Liver (tissue), 8 donors: ENCODE measurements at regions not wholly inside any gene's neighbourhood (a gene's known extent, or its start where the extent isn't known, plus 50 kb on each side); places are given as distances from the start of the nearest gene placed in this dataset.

Experiments used
- DNase-seq: peaks from one replicate; pipeline ENCODE4 v3.0.0-alpha.2; 2017; ENCODE audit warnings: low spot score
- H3K27ac ChIP-seq, 2 donors: one replicate each; pipeline ENCODE4 v1.7.0; 2013; ENCODE audit warnings: inconsistent platforms in 2 of 2, low read length in 2 of 2, control low read depth in 1 of 2, low read depth in 1 of 2, mild to moderate bottlenecking in 1 of 2
- H3K27me3 ChIP-seq, 4 donors: one replicate each; pipeline versions ENCODE4 v1.6.1 to v1.7.0; 2013; ENCODE audit warnings: low read length in 3 of 4, inconsistent platforms in 1 of 4, mild to moderate bottlenecking in 1 of 4, moderate library complexity in 1 of 4; ENCODE audit not compliant: control insufficient read depth in 4 of 4, insufficient read depth in 4 of 4
- H3K36me3 ChIP-seq, 4 donors: one replicate each; pipeline versions ENCODE4 v1.6.1 to v1.7.0; 2013; ENCODE audit warnings: low read length in 3 of 4, mild to moderate bottlenecking in 3 of 4, low read depth in 1 of 4, moderate library complexity in 1 of 4; ENCODE audit not compliant: control insufficient read depth in 4 of 4, insufficient read depth in 3 of 4
- H3K4me1 ChIP-seq, 4 donors: one replicate each; pipeline versions ENCODE4 v1.6.1 to v1.7.0; 2013; ENCODE audit warnings: low read length in 3 of 4, mild to moderate bottlenecking in 3 of 4, moderate library complexity in 1 of 4; ENCODE audit not compliant: control insufficient read depth in 4 of 4, insufficient read depth in 4 of 4
- H3K4me3 ChIP-seq, 3 donors: one replicate each; pipeline versions ENCODE4 v1.6.1 to v1.7.0; 2013; ENCODE audit warnings: low read length in 3 of 3, control low read depth in 1 of 3, low read depth in 1 of 3, mild to moderate bottlenecking in 1 of 3
- H3K9ac ChIP-seq, 2 donors: one replicate each; pipeline ENCODE4 v1.7.0; 2013; ENCODE audit warnings: low read length in 2 of 2, mild to moderate bottlenecking in 2 of 2, moderate library complexity in 2 of 2, control low read depth in 1 of 2, low read depth in 1 of 2
- H3K9me3 ChIP-seq, 4 donors: one replicate each; pipeline versions ENCODE4 v1.6.1 to v1.7.0; 2013; ENCODE audit warnings: low read length in 3 of 4; ENCODE audit not compliant: control insufficient read depth in 4 of 4
- EGR1 ChIP-seq, 2 donors: IDR thresholded peaks; 2 replicates each; pipeline ENCODE4 v1.6.1; 2016 to 2018; ENCODE audit warnings: antibody characterized with exemption in 2 of 2, low read depth in 2 of 2
- FOXA1 ChIP-seq: IDR thresholded peaks from 2 replicates; pipeline ENCODE4 v1.6.1; 2016; ENCODE audit warnings: antibody characterized with exemption
- FOXA2 ChIP-seq: IDR thresholded peaks from 2 replicates; pipeline ENCODE4 v1.6.1; 2016; ENCODE audit warnings: antibody characterized with exemption
- GABPA ChIP-seq, 2 donors: IDR thresholded peaks in 1 of 2; conservative IDR thresholded peaks in 1 of 2; 2 replicates each; pipeline ENCODE4 v1.6.1; 2016; ENCODE audit warnings: antibody characterized with exemption in 2 of 2, mild to moderate bottlenecking in 1 of 2, moderate library complexity in 1 of 2
- HNF4A ChIP-seq, 2 donors: conservative IDR thresholded peaks; 2 replicates each; pipeline ENCODE4 v1.6.1; 2016; ENCODE audit warnings: antibody characterized with exemption in 2 of 2, mild to moderate bottlenecking in 2 of 2
- HNF4G ChIP-seq: IDR thresholded peaks from 2 replicates; pipeline ENCODE4 v1.6.1; 2016; ENCODE audit warnings: antibody characterized with exemption
- JUND ChIP-seq, 2 donors: IDR thresholded peaks; 2 replicates each; pipeline ENCODE4 v1.6.1; 2016; ENCODE audit warnings: antibody characterized with exemption in 2 of 2
- NR2F2 ChIP-seq: IDR thresholded peaks from 2 replicates; pipeline ENCODE4 v1.6.1; 2016; ENCODE audit warnings: antibody characterized with exemption
- RAD21 ChIP-seq, 2 donors: IDR thresholded peaks; 2 replicates each; pipeline ENCODE4 v1.6.1; 2016; ENCODE audit warnings: antibody characterized with exemption in 2 of 2, mild to moderate bottlenecking in 2 of 2
- RXRA ChIP-seq, 2 donors: IDR thresholded peaks; 2 replicates each; pipeline ENCODE4 v1.6.1; 2017 to 2018; ENCODE audit warnings: antibody characterized with exemption in 2 of 2, mild to moderate bottlenecking in 1 of 2
- SP1 ChIP-seq: IDR thresholded peaks from 2 replicates; pipeline ENCODE4 v1.6.1; 2018; ENCODE audit warnings: antibody characterized with exemption, mild to moderate bottlenecking
- TAF1 ChIP-seq: conservative IDR thresholded peaks from 2 replicates; pipeline ENCODE4 v1.6.1; 2016; ENCODE audit warnings: antibody characterized with exemption, mild to moderate bottlenecking
- YY1 ChIP-seq: IDR thresholded peaks from 2 replicates; pipeline ENCODE4 v1.6.1; 2016; ENCODE audit warnings: antibody characterized with exemption, mild to moderate bottlenecking
- WGBS: extraction: QIAGEN DNeasy Blood & Tissue Kit; methylation state at CpG from one replicate; pipeline ENCODE4 v1.1.7; 2013; 5-methylcytosine and 5-hydroxymethylcytosine counted together
- TF ChIP-seq, protein P1 (sequence below): IDR thresholded peaks from 2 replicates; pipeline ENCODE4 v1.6.1; 2016; ENCODE audit warnings: antibody characterized with exemption
- TF ChIP-seq, protein P2 (sequence below): IDR thresholded peaks from 2 replicates; pipeline ENCODE4 v1.6.1; 2016; ENCODE audit warnings: antibody characterized with exemption
- TF ChIP-seq, protein P3 (sequence below): IDR thresholded peaks from 2 replicates; pipeline ENCODE4 v1.6.1; 2016; ENCODE audit warnings: antibody characterized with exemption
- TF ChIP-seq, protein P4 (sequence below): IDR thresholded peaks from 2 replicates; pipeline ENCODE4 v1.6.1; 2016; ENCODE audit warnings: antibody characterized with exemption, mild to moderate bottlenecking
- TF ChIP-seq, protein P5 (sequence below): fragments of 150-350 bp; IDR thresholded peaks from 2 replicates; pipeline ENCODE4 v1.5.1; 2017; ENCODE audit warnings: improper control_type of control experiment, low read depth, low read length; ENCODE audit not compliant: missing input control
- donor health status: healthy.
- donor health status: healthy.
- donor health status: healthy.
- donor health status: healthy.
- donor health status: healthy.

DNA sequence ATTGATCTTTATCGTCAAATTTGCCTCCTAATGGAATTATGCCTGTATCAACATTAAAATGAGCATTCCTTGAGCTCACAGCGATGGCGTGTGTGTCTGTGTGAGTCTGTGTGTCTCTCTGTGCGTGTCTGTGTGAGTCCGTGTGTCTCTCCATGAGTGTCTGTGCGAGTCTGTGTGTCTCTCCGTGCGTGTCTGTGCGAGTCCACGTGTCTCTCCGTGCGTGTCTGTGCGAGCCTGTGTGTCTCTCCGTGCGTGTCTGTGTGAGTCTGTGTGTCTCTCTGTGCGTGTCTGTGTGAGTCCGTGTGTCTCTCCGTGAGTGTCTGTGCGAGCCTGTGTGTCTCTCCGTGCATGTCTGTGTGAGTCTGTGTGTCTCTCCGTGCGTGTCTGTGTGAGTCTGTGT is 326.5 kb upstream of the B3GAT1 start:
- Histone ChIP-seq H3K27ac (no peak overlapping the region), H3K4me1 (peaks cover 0 to 8% (median under 1%) of the 10 kb centered on the region in 4 donors), H3K27me3 (no peaks in the 10 kb centered on the region), H3K4me3 (no peak overlapping the region), H3K36me3 (no peaks in the 10 kb centered on the region), H3K9ac (no peak overlapping the region), H3K9me3 (no peaks in the 10 kb centered on the region)
- no peak for DNase-seq
- TF ChIP-seq, protein P1, sequence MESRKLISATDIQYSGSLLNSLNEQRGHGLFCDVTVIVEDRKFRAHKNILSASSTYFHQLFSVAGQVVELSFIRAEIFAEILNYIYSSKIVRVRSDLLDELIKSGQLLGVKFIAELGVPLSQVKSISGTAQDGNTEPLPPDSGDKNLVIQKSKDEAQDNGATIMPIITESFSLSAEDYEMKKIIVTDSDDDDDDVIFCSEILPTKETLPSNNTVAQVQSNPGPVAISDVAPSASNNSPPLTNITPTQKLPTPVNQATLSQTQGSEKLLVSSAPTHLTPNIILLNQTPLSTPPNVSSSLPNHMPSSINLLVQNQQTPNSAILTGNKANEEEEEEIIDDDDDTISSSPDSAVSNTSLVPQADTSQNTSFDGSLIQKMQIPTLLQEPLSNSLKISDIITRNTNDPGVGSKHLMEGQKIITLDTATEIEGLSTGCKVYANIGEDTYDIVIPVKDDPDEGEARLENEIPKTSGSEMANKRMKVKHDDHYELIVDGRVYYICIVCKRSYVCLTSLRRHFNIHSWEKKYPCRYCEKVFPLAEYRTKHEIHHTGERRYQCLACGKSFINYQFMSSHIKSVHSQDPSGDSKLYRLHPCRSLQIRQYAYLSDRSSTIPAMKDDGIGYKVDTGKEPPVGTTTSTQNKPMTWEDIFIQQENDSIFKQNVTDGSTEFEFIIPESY = no peak
- TF ChIP-seq RAD21 (IDR thresholded peaks at IDR 0.05) (no peak), HNF4A (conservative IDR thresholded peaks at IDR 0.05) (no peak), FOXA2 (no peak), FOXA1 (no peak), SP1 (no peak), GABPA (IDR thresholded peaks at IDR 0.05 in 1 of 2, conservative IDR thresholded peaks at IDR 0.05 in 1 of 2) (no peak), EGR1 (IDR thresholded peaks at IDR 0.05; ENCODE audit: low read depth in 2 of 2) (no peak), YY1 (no peak), NR2F2 (no peak), JUND (IDR thresholded peaks at IDR 0.05) (no peak), RXRA (IDR thresholded peaks at IDR 0.05) (no peak), TAF1 (no peak), HNF4G (no peak)
- TF ChIP-seq, protein P2, sequence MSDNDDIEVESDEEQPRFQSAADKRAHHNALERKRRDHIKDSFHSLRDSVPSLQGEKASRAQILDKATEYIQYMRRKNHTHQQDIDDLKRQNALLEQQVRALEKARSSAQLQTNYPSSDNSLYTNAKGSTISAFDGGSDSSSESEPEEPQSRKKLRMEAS = no peak
- TF ChIP-seq, protein P3, sequence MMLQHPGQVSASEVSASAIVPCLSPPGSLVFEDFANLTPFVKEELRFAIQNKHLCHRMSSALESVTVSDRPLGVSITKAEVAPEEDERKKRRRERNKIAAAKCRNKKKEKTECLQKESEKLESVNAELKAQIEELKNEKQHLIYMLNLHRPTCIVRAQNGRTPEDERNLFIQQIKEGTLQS = no peak
- TF ChIP-seq, protein P4, sequence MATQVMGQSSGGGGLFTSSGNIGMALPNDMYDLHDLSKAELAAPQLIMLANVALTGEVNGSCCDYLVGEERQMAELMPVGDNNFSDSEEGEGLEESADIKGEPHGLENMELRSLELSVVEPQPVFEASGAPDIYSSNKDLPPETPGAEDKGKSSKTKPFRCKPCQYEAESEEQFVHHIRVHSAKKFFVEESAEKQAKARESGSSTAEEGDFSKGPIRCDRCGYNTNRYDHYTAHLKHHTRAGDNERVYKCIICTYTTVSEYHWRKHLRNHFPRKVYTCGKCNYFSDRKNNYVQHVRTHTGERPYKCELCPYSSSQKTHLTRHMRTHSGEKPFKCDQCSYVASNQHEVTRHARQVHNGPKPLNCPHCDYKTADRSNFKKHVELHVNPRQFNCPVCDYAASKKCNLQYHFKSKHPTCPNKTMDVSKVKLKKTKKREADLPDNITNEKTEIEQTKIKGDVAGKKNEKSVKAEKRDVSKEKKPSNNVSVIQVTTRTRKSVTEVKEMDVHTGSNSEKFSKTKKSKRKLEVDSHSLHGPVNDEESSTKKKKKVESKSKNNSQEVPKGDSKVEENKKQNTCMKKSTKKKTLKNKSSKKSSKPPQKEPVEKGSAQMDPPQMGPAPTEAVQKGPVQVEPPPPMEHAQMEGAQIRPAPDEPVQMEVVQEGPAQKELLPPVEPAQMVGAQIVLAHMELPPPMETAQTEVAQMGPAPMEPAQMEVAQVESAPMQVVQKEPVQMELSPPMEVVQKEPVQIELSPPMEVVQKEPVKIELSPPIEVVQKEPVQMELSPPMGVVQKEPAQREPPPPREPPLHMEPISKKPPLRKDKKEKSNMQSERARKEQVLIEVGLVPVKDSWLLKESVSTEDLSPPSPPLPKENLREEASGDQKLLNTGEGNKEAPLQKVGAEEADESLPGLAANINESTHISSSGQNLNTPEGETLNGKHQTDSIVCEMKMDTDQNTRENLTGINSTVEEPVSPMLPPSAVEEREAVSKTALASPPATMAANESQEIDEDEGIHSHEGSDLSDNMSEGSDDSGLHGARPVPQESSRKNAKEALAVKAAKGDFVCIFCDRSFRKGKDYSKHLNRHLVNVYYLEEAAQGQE = no peak
- TF ChIP-seq, protein P5, sequence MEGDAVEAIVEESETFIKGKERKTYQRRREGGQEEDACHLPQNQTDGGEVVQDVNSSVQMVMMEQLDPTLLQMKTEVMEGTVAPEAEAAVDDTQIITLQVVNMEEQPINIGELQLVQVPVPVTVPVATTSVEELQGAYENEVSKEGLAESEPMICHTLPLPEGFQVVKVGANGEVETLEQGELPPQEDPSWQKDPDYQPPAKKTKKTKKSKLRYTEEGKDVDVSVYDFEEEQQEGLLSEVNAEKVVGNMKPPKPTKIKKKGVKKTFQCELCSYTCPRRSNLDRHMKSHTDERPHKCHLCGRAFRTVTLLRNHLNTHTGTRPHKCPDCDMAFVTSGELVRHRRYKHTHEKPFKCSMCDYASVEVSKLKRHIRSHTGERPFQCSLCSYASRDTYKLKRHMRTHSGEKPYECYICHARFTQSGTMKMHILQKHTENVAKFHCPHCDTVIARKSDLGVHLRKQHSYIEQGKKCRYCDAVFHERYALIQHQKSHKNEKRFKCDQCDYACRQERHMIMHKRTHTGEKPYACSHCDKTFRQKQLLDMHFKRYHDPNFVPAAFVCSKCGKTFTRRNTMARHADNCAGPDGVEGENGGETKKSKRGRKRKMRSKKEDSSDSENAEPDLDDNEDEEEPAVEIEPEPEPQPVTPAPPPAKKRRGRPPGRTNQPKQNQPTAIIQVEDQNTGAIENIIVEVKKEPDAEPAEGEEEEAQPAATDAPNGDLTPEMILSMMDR = no peak
- WGBS = 91% methylated on average over 22 of the region's 22 CpGs
